IPS-11a (cell line): ENCODE measurements at regions not wholly inside any gene's neighbourhood (a gene's known extent, or its start where the extent isn't known, plus 50 kb on each side); places are given as distances from the start of the nearest gene placed in this dataset.

Source experiments
- H3K4me3 ChIP-seq: one replicate; pipeline ENCODE4 v1.5.1; 2013; ENCODE audit warnings: low read depth, low read length, control low read depth

- H3K4me3 ChIP-seq = no peak overlapping the region
Measured at GRCh38 chr9:108656566-108656965, 199.2 kb downstream of the ACTL7B start.

GRCh38 chr9:108655818-108656217, 200.0 kb downstream of the ACTL7B start:
- H3K4me3 ChIP-seq = no peak overlapping the region

- no peak overlapping the region for H3K4me3 ChIP-seq
Measured at GRCh38 chr9:108654566-108654965, 201.2 kb downstream of the ACTL7B start.

- no peak overlapping the region for H3K4me3 ChIP-seq
Measured at GRCh38 chr9:108652851-108653250, 202.9 kb downstream of the ACTL7B start.

DNA sequence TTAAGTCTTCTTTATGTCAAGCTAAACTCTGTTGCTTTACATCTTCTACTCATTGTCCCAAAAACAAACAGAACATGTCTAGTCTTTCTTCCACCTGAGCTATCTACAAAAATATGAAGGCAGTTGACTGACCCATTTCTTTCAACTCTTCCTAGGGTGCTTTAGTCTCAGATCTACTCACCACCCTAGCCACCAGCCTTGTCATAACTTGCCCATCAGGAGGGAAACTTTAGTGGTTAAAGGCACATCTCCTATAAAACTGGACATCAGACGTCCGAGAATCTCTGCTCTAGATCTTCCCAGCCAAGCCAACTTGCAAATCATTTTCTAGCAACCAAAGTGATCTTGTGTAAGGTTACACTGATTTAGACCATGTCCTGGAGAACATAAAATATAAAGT, 205.0 kb downstream of the ACTL7B start:
- H3K4me3 ChIP-seq = no peak overlapping the region

GRCh38 chr9:108645520-108645919, 210.3 kb downstream of the ACTL7B start:
- no peak overlapping the region for H3K4me3 ChIP-seq

DNA sequence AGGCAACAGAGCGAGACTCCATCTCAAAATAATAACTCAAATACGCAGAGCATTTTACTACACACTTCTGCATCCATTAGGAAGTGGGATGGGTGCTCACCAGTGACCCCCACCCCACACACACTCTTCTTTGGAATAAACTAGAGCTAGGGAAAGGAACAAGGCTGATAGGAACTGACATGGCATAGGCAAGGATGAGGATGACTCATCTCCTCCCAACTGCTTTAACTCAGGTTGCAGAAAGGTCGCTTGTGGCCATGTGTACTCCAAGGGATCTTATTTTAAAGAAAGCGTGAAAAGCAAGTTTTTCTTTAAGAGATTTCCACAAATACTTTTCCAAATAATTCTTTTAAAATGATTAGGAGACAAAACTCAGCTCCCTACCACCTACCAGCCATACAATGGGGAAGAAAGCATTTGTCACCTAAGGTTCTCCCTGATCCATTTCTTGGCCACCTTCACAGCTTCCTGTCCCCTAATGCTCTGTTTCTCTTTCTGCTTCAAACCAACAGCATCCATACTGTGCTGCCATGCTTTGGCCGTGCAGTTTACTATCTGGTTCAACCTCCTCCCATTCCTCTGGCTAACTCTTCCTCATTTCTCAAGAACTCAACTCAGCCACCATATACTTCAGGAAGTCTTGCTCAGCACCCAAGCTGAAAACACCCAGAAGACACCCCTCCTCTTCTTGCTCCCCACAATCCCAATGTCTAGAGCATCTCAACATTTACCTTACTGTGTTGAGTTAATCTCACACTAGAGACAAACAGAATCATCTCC, 211.9 kb downstream of the ACTL7B start:
- no peak overlapping the region for H3K4me3 ChIP-seq

DNA sequence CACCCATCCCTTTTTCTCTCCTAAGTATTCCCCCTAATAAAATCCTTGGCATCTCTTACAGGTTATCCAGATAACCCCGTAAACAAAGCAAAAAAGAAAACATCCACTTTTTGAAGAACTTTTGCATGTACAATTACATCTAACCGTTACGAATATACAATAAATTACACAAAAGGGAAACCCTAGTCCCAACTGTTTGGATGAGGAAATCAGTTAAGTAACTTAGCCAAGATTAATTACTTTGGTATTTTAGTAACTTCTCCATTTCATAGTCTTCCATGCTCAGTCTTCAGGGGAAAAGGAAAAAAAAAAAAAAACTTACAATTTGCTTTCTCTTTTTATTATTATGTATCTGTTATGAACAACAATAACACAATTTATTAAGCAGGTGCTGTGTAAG, 212.9 kb downstream of the ACTL7B start:
- no peak overlapping the region for H3K4me3 ChIP-seq

DNA sequence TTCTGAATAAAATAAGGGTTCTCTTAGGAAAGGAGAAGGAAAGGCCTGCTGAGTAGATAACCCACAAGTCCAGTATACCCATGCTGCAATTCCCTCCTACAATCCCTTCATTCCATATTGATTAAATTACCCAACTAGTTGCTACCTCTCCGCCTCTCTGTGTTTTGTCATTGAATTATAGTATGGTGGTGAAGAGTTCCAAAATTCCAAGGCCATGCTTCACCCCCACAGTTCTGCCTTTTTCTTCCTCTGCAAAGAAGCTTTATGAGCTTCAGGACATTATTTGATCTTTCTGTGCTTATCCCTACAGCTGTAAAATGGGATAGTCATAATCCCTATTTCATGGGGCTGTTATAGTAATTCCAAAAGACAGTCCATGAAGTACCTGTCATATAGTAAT, 215.6 kb downstream of the ACTL7B start:
- no peak overlapping the region for H3K4me3 ChIP-seq

DNA sequence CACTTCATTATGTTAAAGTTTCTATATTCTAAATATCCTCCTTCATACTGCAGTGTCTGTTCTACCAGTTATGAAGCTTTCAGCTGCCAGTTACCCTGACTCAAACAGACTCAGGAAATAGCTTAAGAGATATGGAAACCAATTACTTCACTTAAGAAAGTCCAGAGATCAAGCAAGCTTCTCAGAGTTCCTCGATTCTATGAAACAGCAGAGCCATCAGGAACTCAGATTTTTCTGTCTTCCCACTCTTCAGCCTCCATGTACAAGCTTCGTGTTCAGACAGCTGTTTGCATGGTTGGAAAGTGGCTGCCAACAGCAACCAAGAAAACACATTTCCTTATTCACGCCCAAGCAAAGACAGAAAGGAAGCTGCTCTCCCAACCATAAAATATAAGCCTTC, 216.1 kb downstream of the ACTL7B start:
- no peak overlapping the region for H3K4me3 ChIP-seq

- H3K4me3 ChIP-seq = no peak overlapping the region
Measured at GRCh38 chr9:108639091-108639490, 216.7 kb downstream of the ACTL7B start.

- H3K4me3 ChIP-seq = no peak overlapping the region
Measured at GRCh38 chr9:108637340-108637739, 218.4 kb downstream of the ACTL7B start.

DNA sequence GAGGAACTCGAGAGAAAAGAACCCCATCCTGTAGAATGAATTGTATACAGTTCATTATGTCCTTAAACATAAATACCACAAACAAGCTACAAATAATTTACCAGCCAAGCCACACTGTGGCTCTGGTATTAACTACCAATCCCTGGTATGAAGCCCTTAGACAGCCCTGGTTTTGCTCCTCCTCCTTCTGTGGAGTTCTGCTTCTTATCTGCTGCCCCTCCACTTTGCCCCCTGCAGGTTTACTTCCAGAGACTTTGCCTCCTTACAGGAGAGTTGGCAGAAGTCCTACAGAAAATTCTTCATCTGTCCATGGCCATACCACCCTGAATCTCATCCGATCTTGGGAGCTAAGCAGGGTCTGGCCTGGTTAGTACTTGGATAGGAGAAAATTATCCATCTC, 219.8 kb downstream of the ACTL7B start:
- no peak overlapping the region for H3K4me3 ChIP-seq

DNA sequence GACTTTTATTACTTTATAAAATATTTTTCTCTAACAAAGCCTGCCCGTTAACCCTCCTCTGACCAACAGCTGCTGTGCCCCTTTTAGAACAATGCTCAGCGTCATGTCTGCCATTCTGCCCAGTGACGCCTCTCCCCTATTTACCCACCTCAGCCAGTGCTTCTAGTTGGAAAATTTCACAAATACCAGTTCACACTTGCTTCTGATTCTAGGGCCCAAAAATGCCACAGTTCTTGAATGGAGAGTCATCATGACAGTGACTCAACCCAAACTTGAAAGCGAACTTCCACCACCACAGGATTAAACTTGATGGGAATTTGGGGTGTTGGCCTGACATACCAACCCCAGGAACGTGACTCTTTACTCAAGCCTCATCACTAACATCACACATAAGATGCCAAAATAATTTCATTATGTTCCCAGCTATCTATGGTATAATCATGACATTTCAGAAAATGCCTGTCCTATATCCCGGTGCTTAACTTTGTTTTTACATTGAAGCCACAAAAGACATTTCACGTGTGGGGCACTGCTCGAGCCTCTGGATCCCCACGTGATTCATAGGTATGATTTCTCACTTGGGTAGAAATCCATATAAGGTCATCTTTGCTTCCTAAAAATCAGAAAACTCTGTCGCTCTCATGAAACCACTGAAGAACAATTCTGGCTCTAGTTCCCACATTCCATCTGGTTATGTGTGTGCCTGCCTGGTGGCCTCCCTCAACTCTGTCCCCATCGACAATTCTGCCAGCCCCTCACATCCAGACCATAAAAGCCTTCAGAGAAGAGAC, 220.9 kb downstream of the ACTL7B start:
- no peak overlapping the region for H3K4me3 ChIP-seq

DNA sequence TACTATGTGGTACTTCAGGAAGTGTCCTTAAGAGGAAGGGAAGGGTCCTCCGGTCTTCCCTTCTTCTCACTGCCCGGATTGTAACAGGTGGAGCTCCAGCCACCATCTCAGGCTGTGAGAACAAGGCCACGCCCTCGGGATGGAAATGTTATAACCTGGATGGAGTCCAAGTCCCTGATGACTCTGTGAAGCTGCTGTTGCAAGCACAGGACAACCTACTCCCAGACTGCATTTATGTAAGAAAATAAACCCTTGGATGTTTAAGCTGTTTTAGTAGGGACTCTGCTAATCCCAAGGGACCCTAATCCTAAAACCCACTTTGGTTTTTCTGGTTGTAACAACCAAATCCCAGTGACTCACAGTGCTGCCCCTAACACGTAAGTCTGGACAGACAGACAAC, 221.6 kb downstream of the ACTL7B start:
- no peak overlapping the region for H3K4me3 ChIP-seq

GRCh38 chr9:108631496-108632285, 224.1 kb downstream of the ACTL7B start:
- no peak overlapping the region for H3K4me3 ChIP-seq

DNA sequence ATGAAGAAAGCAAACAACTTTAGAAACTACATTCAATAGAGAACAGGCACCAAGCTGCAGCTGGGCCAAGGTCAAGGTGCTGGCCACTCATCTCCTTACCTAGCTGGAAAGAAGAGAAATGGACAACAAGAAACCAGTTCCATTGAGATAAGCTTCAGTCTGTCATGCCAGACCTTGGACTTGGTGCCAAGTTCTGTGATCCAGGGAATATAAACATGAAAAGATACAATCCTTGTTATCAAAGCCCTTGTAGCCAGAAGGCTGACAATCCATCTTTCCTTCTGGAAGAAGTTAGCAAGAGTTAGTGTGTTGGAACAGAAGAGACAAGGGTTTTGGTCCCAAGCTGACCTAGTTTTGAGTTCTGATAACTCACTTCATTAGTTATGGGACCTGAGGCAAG, 227.5 kb downstream of the ACTL7B start:
- no peak overlapping the region for H3K4me3 ChIP-seq

- no peak overlapping the region for H3K4me3 ChIP-seq
Measured at GRCh38 chr9:108626743-108627142, 229.0 kb downstream of the ACTL7B start.

GRCh38 chr9:108621991-108622855, 233.6 kb downstream of the ACTL7B start:
- H3K4me3 ChIP-seq = no peak overlapping the region

DNA sequence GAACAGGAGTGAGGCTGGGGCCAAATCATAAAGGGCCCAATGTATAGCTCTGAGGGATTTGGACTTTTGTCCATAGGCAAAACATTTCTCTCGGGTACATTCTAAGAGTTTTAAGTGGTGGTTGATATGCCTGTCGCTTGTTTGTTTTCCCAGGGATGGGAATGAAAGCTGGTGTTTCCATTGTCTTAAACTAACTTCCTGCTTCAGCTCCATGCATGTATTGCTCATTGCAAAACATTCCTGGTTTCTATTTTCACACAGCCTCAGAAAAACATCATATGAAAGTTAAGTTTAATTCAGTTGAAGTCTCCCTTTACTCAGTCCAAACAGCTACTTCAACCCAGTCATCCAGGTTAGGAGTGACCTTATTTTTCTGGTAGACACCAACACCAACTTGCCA, 235.0 kb downstream of the ACTL7B start:
- no peak overlapping the region for H3K4me3 ChIP-seq
